GM12891 (cell line): ENCODE measurements at regions not wholly inside any gene's neighbourhood (a gene's known extent, or its start where the extent isn't known, plus 50 kb on each side); places are given as distances from the start of the nearest gene placed in this dataset.

Experiments used
- POLR2A ChIP-seq: IDR thresholded peaks from 2 replicates; pipeline ENCODE4 v1.6.1; 2011; ENCODE audit warnings: low read depth, low read length, control low read depth
- TAF1 ChIP-seq: IDR thresholded peaks from 2 replicates; pipeline ENCODE4 v1.6.1; 2011; ENCODE audit warnings: low read depth, low read length, control low read depth

- TF ChIP-seq TAF1: no peak
- no peak for TF ChIP-seq POLR2A
Observed at GRCh38 chr15:88985547-88986393, 72.6 kb upstream of the MFGE8 start.
